AG09309 (cell line): ENCODE measurements at regions not wholly inside any gene's neighbourhood (a gene's known extent, or its start where the extent isn't known, plus 50 kb on each side); places are given as distances from the start of the nearest gene placed in this dataset.
"Not testable (repeated sequence)": the region's sequence is repeated elsewhere in the genome, so short reads cannot be mapped to it uniquely, and the experiment has no call there.

ENCODE experiments used
- DNase-seq: peaks from one replicate; pipeline ENCODE4 v3.0.0-alpha.2; 2010; ENCODE audit warnings: low read depth
- H3K4me3 ChIP-seq: 2 replicates; pipeline ENCODE4 v1.5.1; 2011; ENCODE audit warnings: mild to moderate bottlenecking, low read depth, low read length, moderate library complexity; ENCODE audit not compliant: control insufficient read depth
- CTCF ChIP-seq: IDR thresholded peaks from 2 replicates; pipeline ENCODE4 v1.5.1; 2011; ENCODE audit warnings: mild to moderate bottlenecking, low read depth, low read length, inconsistent platforms; ENCODE audit not compliant: insufficient read depth, control insufficient read depth; ENCODE audit errors: missing control alignments

- TF ChIP-seq CTCF = no peak
- DNase-seq = no peak
- H3K4me3 ChIP-seq = no peak overlapping the region
Observed at GRCh38 chr10:133011882-133012281, 69.5 kb upstream of the CFAP46 start.

- DNase-seq, H3K4me3 ChIP-seq: not testable (repeated sequence)
Observed at GRCh38 chr10:133011393-133011792, 69.0 kb upstream of the CFAP46 start.

GRCh38 chr10:133010843-133011179 lies 68.4 kb upstream of the CFAP46 start:
- DNase-seq, H3K4me3 ChIP-seq: not testable (repeated sequence)

GRCh38 chr10:133010095-133010842 lies 67.9 kb upstream of the CFAP46 start:
- no peak overlapping the region for H3K4me3 ChIP-seq
- TF ChIP-seq CTCF = no peak

GRCh38 chr10:133009218-133009950 lies 67.0 kb upstream of the CFAP46 start:
- no peak for DNase-seq
- no peak overlapping the region for H3K4me3 ChIP-seq
- TF ChIP-seq CTCF = no peak

More at GRCh38 chr10:133010095-133010842, 67.9 kb upstream of the CFAP46 start:
- DNase-seq = no peak

- DNase-seq = no peak
- TF ChIP-seq CTCF = no peak
- H3K4me3 ChIP-seq = no peak overlapping the region
Observed at GRCh38 chr10:133008736-133009135, 66.4 kb upstream of the CFAP46 start.

GRCh38 chr10:133008196-133008595 lies 65.8 kb upstream of the CFAP46 start:
- H3K4me3 ChIP-seq = no peak overlapping the region
- no peak for DNase-seq
- TF ChIP-seq CTCF = no peak
